Activated CD4-positive, alpha-beta T cell treated with anti-CD3 and anti-CD28 coated beads for 36 hours (primary cell): ENCODE measurements at regions not wholly inside any gene's neighbourhood (a gene's known extent, or its start where the extent isn't known, plus 50 kb on each side); places are given as distances from the start of the nearest gene placed in this dataset.

Experiments used
- ATAC-seq: fragments of 200-7000 bp; cut with Tn5 transposase; one replicate; pipeline ENCODE4 v1.10.0; 2021; ENCODE audit warnings: mild to moderate bottlenecking, moderate library complexity
- CTCF ChIA-PET: fragments of 350-600 bp; sonication (Branson Sonifier 250); formaldehyde crosslinking; loops from one replicate; lab custom pipeline; 2021; ENCODE audit warnings: antibody characterized with exemption; lab: Charles Lee
- POLR2A ChIA-PET: fragments of 350-600 bp; sonication (Branson Sonifier 250); formaldehyde crosslinking; loops from one replicate; lab custom pipeline; 2021; ENCODE audit warnings: antibody characterized with exemption, inconsistent platforms; lab: Charles Lee
- DNase-seq: peaks from one replicate; pipeline ENCODE4 v3.0.0-alpha.2; 2020
- H3K27ac Mint-ChIP-seq: one replicate; pipeline ENCODE4 v1.8.0; 2021; ENCODE audit warnings: mixed read lengths
- H3K27me3 Mint-ChIP-seq: one replicate; pipeline ENCODE4 v1.8.0; 2021; ENCODE audit warnings: mixed read lengths
- H3K36me3 Mint-ChIP-seq: one replicate; pipeline ENCODE4 v1.8.0; 2021; ENCODE audit warnings: low read depth, mixed read lengths
- H3K4me1 Mint-ChIP-seq: one replicate; pipeline ENCODE4 v1.8.0; 2021; ENCODE audit warnings: mixed read lengths
- H3K4me3 Mint-ChIP-seq: one replicate; pipeline ENCODE4 v1.8.0; 2021; ENCODE audit warnings: mild to moderate bottlenecking, moderate library complexity, mixed read lengths
- H3K9me3 Mint-ChIP-seq: one replicate; pipeline ENCODE4 v1.8.0; 2021; ENCODE audit warnings: low read depth, mixed read lengths
- intact Hi-C, 2 experiments: fragments of 100-400 bp; cut with DNase I in 1 of 2; cut with micrococcal nuclease in 1 of 2; formaldehyde crosslinking; loops; one replicate each; pipeline versions ENCODE4 v1.14.2 to v1.15.1; 2022 to 2024; cut with DNase I, micrococcal nuclease

DNA sequence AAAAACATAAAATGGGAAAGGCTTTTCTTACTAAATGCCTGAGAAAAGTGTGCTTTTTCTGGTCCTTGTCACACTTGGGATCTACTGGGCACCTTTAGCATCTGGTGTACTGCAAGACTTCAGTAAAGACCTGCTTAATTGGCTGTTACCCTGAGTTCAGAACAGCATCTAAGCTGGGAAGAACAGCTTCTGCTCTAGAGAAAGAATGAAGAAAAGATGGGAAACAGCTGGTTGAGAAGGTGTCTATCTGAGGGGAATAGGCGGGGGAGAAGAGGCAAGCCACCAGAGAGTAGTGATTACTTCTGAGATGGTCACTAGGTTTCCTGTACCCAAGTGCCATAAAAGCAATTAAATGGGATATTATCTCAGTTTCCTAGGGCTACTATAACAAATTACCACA lies 128.2 kb upstream of the SPACA1 start:
- POLR2A ChIA-PET: no interaction called here
- Mint-ChIP-seq H3K36me3 (no peaks in the 10 kb centered on the region), H3K27ac (no peak overlapping the region), H3K27me3 (peaks cover 4% of the 10 kb centered on the region), H3K4me3 (no peak overlapping the region), H3K9me3 (no peaks in the 10 kb centered on the region), H3K4me1 (peaks cover 14% of the 10 kb centered on the region)
- intact Hi-C loops: no loop called here
- CTCF ChIA-PET: no interaction called here
- ATAC-seq (no peak), DNase-seq (no peak)

- Mint-ChIP-seq H3K27ac (no peak overlapping the region), H3K4me1 (peaks cover 14% of the 10 kb centered on the region), H3K36me3 (no peaks in the 10 kb centered on the region), H3K9me3 (no peaks in the 10 kb centered on the region), H3K4me3 (no peak overlapping the region), H3K27me3 (peaks cover 4% of the 10 kb centered on the region)
- DNase-seq: no peak
- ChIA-PET CTCF (no interaction called here), POLR2A (no interaction called here)
- intact Hi-C loops: no loop called here
- no peak for ATAC-seq
Observed at GRCh38 chr6:87919001-87919400, 128.6 kb upstream of the SPACA1 start.

- no peaks in the 10 kb centered on the region for H3K36me3 Mint-ChIP-seq
Observed at GRCh38 chr6:87918461-87918941, 129.1 kb upstream of the SPACA1 start.

GRCh38 chr6:87917886-87918285 lies 129.8 kb upstream of the SPACA1 start:
- ChIA-PET CTCF (interaction anchor here (0.6 to 1.6 kb wide), 3 partner anchors 9 to 14 kb away, joined by 3 to 10 read pairs (median 3); no protein-coding TSS in a partner anchor), POLR2A (interaction anchor here (0.6 kb wide), 1 partner anchor 134 kb away, joined by 4 read pairs; no protein-coding TSS in a partner anchor)
- intact Hi-C loops: no loop called here
- H3K4me3 Mint-ChIP-seq: no peak overlapping the region
- DNase-seq (no peak), ATAC-seq (no peak)
- no peaks in the 10 kb centered on the region for H3K9me3 Mint-ChIP-seq
- peaks cover 8% of the 10 kb centered on the region for H3K27me3 Mint-ChIP-seq
- no peaks in the 10 kb centered on the region for H3K36me3 Mint-ChIP-seq
- no peak overlapping the region for H3K27ac Mint-ChIP-seq
- H3K4me1 Mint-ChIP-seq: peaks cover 11% of the 10 kb centered on the region

More at GRCh38 chr6:87918461-87918941, 129.1 kb upstream of the SPACA1 start:
- ATAC-seq: no peak
- peaks cover 4% of the 10 kb centered on the region for H3K27me3 Mint-ChIP-seq
- POLR2A ChIA-PET: no interaction called here
- CTCF ChIA-PET: interaction anchor here (0.6 to 1.6 kb wide), 3 partner anchors 10 to 14 kb away, joined by 3 to 10 read pairs (median 3); no protein-coding TSS in a partner anchor
- no peak overlapping the region for H3K27ac Mint-ChIP-seq
- H3K4me1 Mint-ChIP-seq: peaks cover 14% of the 10 kb centered on the region
- no peaks in the 10 kb centered on the region for H3K9me3 Mint-ChIP-seq
- H3K4me3 Mint-ChIP-seq: no peak overlapping the region
- no peak for DNase-seq
- intact Hi-C loops: no loop called here

DNA sequence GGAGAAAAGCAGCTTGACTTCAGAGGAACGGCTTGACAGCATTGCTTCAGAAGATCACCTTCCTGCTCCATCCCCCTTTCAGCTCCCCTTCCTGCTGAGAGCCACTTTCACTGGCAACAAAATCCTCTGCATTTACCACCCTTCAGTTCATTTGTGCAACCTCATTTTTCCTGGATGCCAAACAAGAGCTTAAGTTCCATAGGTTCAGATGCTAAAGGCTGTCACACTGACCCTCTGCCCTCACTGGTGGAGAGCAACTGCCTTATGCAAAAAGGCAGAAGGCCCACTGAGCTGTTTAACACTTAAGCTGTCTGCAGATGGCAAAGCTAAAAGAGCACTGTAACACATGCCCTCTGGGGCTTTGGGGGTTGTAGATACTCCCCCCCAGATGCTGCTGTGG lies 131.2 kb upstream of the SPACA1 start:
- intact Hi-C loops: no loop called here
- Mint-ChIP-seq H3K4me1 (peaks cover 8% of the 10 kb centered on the region), H3K4me3 (no peak overlapping the region), H3K36me3 (no peaks in the 10 kb centered on the region), H3K27ac (no peak overlapping the region), H3K27me3 (peaks cover 8% of the 10 kb centered on the region), H3K9me3 (no peaks in the 10 kb centered on the region)
- DNase-seq (no peak), ATAC-seq (no peak)
- ChIA-PET CTCF (interaction anchor here (1.5 kb wide), 1 partner anchor 13 kb away, joined by 3 read pairs; no protein-coding TSS in a partner anchor), POLR2A (no interaction called here)

GRCh38 chr6:87914637-87915395 lies 132.8 kb upstream of the SPACA1 start:
- ChIA-PET POLR2A (interaction anchor here (0.6 kb wide), 1 partner anchor 214 kb away, joined by 4 read pairs; no protein-coding TSS in a partner anchor), CTCF (interaction anchor here (0.6 to 1.0 kb wide), 2 partner anchors 15 to 28 kb away, joined by 3 read pairs; no protein-coding TSS in a partner anchor)
- Mint-ChIP-seq H3K9me3 (no peaks in the 10 kb centered on the region), H3K27ac (no peak overlapping the region), H3K27me3 (peaks cover 4% of the 10 kb centered on the region), H3K4me1 (peaks cover 8% of the 10 kb centered on the region), H3K36me3 (no peaks in the 10 kb centered on the region), H3K4me3 (no peak overlapping the region)
- intact Hi-C loops: no loop called here
- DNase-seq (peak; percentile 21), ATAC-seq (peak; percentile 74)

GRCh38 chr6:87913974-87914373 lies 133.7 kb upstream of the SPACA1 start:
- ChIA-PET CTCF (no interaction called here), POLR2A (no interaction called here)
- H3K4me1 Mint-ChIP-seq: peaks cover 12% of the 10 kb centered on the region
- H3K27me3 Mint-ChIP-seq: peaks cover 4% of the 10 kb centered on the region
- no peak overlapping the region for H3K27ac Mint-ChIP-seq
- intact Hi-C loops: no loop called here
- DNase-seq: no peak
- no peak for ATAC-seq
- no peaks in the 10 kb centered on the region for H3K36me3 Mint-ChIP-seq
- H3K9me3 Mint-ChIP-seq: no peaks in the 10 kb centered on the region
- no peak overlapping the region for H3K4me3 Mint-ChIP-seq

- DNase-seq: no peak
- Mint-ChIP-seq H3K27ac (no peak overlapping the region), H3K4me3 (no peak overlapping the region), H3K4me1 (peaks cover 31% of the 10 kb centered on the region), H3K9me3 (no peaks in the 10 kb centered on the region), H3K36me3 (no peaks in the 10 kb centered on the region), H3K27me3 (peaks cover 4% of the 10 kb centered on the region)
- CTCF ChIA-PET: interaction anchor here (1.4 kb wide), 1 partner anchor 80 kb away, joined by 3 read pairs; no protein-coding TSS in a partner anchor
- no peak for ATAC-seq
- POLR2A ChIA-PET: no interaction called here
- intact Hi-C loops: no loop called here
Observed at GRCh38 chr6:87912102-87912501, 135.5 kb upstream of the SPACA1 start.

DNA sequence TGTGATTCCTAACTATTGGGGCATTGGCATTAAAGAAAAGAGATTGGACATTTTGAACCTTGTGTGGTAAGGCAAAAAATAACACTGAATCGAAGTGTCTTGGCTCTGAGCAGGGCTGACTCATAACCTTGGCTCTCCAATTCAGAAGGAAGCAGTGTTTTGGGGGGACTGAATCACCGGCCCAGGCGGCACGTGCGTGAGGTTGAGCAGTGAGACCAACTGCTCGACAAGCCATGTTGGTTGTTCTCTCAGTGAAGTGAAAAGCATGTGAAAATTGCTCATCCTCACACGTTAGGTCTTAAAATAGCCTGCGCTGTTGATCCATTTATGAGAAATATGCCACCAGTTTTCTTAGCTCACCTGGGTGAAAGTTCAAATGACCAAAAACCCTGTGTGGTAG lies 137.8 kb upstream of the SPACA1 start:
- peak; percentile 62 for ATAC-seq

GRCh38 chr6:87908978-87909811 lies 138.4 kb upstream of the SPACA1 start:
- peaks cover 7% of the 10 kb centered on the region for H3K27me3 Mint-ChIP-seq
- DNase-seq (no peak), ATAC-seq (peak; percentile 19)
- no peaks in the 10 kb centered on the region for H3K36me3 Mint-ChIP-seq
- ChIA-PET CTCF (interaction anchor here (0.6 to 2.2 kb wide), 3 partner anchors 8 to 210 kb away, joined by 3 to 10 read pairs (median 5); no protein-coding TSS in a partner anchor), POLR2A (interaction anchor here (0.5 kb wide), 1 partner anchor 218 kb away, joined by 3 read pairs; no protein-coding TSS in a partner anchor)
- no peak overlapping the region for H3K27ac Mint-ChIP-seq
- H3K4me1 Mint-ChIP-seq: peaks cover 27% of the 10 kb centered on the region
- H3K4me3 Mint-ChIP-seq: no peak overlapping the region
- intact Hi-C loops: loop anchor here (5.0 to 10.0 kb wide), 2 partner anchors 177 to 204 kb away; partner anchors contain the start of gene AKIRIN2 (in 1 of the 2)
- no peaks in the 10 kb centered on the region for H3K9me3 Mint-ChIP-seq

More for the DNA sequence above, 137.8 kb upstream of the SPACA1 start:
- CTCF ChIA-PET: interaction anchor here (0.6 to 2.2 kb wide), 3 partner anchors 8 to 211 kb away, joined by 3 to 10 read pairs (median 5); no protein-coding TSS in a partner anchor
- intact Hi-C loops: loop anchor here (5.0 to 10.0 kb wide), 2 partner anchors 178 to 205 kb away; partner anchors contain the start of gene AKIRIN2 (in 1 of the 2)
- no peak overlapping the region for H3K4me3 Mint-ChIP-seq
- no peaks in the 10 kb centered on the region for H3K36me3 Mint-ChIP-seq
- peaks cover 28% of the 10 kb centered on the region for H3K4me1 Mint-ChIP-seq
- POLR2A ChIA-PET: no interaction called here
- H3K27me3 Mint-ChIP-seq: peaks cover 7% of the 10 kb centered on the region
- H3K27ac Mint-ChIP-seq: no peak overlapping the region
- H3K9me3 Mint-ChIP-seq: no peaks in the 10 kb centered on the region
- peak; percentile 55 for DNase-seq

DNA sequence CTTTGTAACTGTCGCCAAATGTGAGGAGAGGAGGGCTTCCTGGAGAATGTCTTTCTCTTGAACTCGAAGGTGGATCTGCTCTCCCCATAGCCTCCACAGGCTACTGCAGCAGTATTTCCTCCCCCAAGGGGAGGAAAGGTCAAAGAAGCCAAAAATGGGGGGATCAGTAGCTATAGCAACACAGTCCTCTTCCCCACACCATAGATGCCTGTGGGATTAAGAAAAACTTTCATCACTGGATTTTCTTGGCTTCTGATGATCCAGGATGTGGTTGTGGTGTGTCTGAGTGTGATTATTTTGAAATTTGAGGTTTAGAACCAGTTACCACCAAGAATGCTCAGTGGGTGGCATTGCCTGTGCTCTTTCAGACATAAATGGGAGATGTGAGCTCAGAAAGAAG lies 140.1 kb upstream of the SPACA1 start:
- Mint-ChIP-seq H3K27me3 (peaks cover 4% of the 10 kb centered on the region), H3K4me3 (no peak overlapping the region), H3K27ac (no peak overlapping the region), H3K9me3 (no peaks in the 10 kb centered on the region), H3K36me3 (no peaks in the 10 kb centered on the region), H3K4me1 (peaks cover 27% of the 10 kb centered on the region)
- ChIA-PET CTCF (interaction anchor here (0.9 to 2.2 kb wide), 4 partner anchors 10 to 247 kb away, joined by 3 to 10 read pairs (median 3); no protein-coding TSS in a partner anchor), POLR2A (no interaction called here)
- DNase-seq (peak; percentile 27), ATAC-seq (peak; percentile 73)
- intact Hi-C loops: loop anchor here (1.0 to 10.0 kb wide), 3 partner anchors 99 to 203 kb away; partner anchors contain the start of gene AKIRIN2 (in 1 of the 2)
